HCT116 (cell line): ENCODE measurements at regions not wholly inside any gene's neighbourhood (a gene's known extent, or its start where the extent isn't known, plus 50 kb on each side); places are given as distances from the start of the nearest gene placed in this dataset.

Experiments
- ATAC-seq: fragments of 200-7000 bp; cut with Tn5 transposase; 2 replicates; pipeline ENCODE4 v1.9.1; 2020; ENCODE audit warnings: mild to moderate bottlenecking, moderate library complexity
- BruUV-seq: library from RNA; stranded (reverse); fragments of 400-500 nt; replicated peaks from 2 replicates; lab custom pipeline; 2021; lab: Mats Ljungman, UMichigan
- CTCF ChIA-PET: fragments of 300-600 bp; sonication (Branson Sonifier 250); formaldehyde crosslinking; loops from one replicate; lab custom pipeline; 2021; ENCODE audit warnings: antibody characterized with exemption; lab: Charles Lee
- POLR2A ChIA-PET: fragments of 300-600, 350-600 bp; sonication (Branson Sonifier 250); formaldehyde crosslinking; loops from one replicate; lab custom pipeline; 2021; ENCODE audit warnings: antibody characterized with exemption; lab: Charles Lee
- RAD21 ChIA-PET, 2 experiments: fragments of 300-600 bp; sonication (Branson Sonifier 250); formaldehyde crosslinking; loops; one replicate each; lab custom pipeline; 2023; ENCODE audit warnings: low total read pairs in 2 of 2; ENCODE audit not compliant: uncharacterized antibody in 2 of 2, unreplicated experiment in 2 of 2, low non-redundant PET in 1 of 2; lab: Charles Lee
- DNase-seq: peaks from one replicate; pipeline ENCODE4 v3.0.0-alpha.2; 2010; ENCODE audit warnings: low read depth, low spot score
- H2AFZ ChIP-seq: fragments of 200-600 bp; shearing (Covaris generic), sonication (generic); 2 replicates; pipeline ENCODE4 v1.6.1; 2017; ENCODE audit warnings: low read depth, mixed run types, mixed read lengths, antibody characterized with exemption, low read length; ENCODE audit not compliant: poor library complexity, severe bottlenecking
- H3K27ac ChIP-seq: 2 replicates; pipeline ENCODE4 v1.5.1; 2012; ENCODE audit warnings: low read depth, low read length
- H3K27me3 ChIP-seq: fragments of 200-600 bp; sonication (generic); 2 replicates; pipeline ENCODE4 v1.6.1; 2016; ENCODE audit warnings: mixed run types, low read length, mixed read lengths; ENCODE audit not compliant: insufficient read depth
- H3K36me3 ChIP-seq, 2 experiments: fragments of 200-500 bp in 1 of 2; fragments of 200-600 bp in 1 of 2; sonication (Bioruptor generic) in 1 of 2; sonication (generic) in 1 of 2; 2 replicates each; pipeline versions ENCODE4 v1.5.1 to v1.6.1; 2014 to 2016; ENCODE audit warnings: low read length in 2 of 2, inconsistent platforms in 1 of 2, mixed read lengths in 1 of 2, mixed run types in 1 of 2; ENCODE audit not compliant: insufficient read depth in 2 of 2, control insufficient read depth in 1 of 2
- H3K4me1 ChIP-seq, 2 experiments: fragments of 200-600 bp in 1 of 2; sonication (generic) in 1 of 2; 2 replicates each; pipeline versions ENCODE4 v1.5.1 to v1.6.1; 2012 to 2017; ENCODE audit warnings: low read length in 2 of 2, inconsistent platforms in 1 of 2, mild to moderate bottlenecking in 1 of 2, mixed read lengths in 1 of 2, mixed run types in 1 of 2, moderate library complexity in 1 of 2; ENCODE audit not compliant: insufficient read depth in 2 of 2, control insufficient read depth in 1 of 2
- H3K4me2 ChIP-seq: fragments of 200-600 bp; sonication (generic); 2 replicates; pipeline ENCODE4 v1.6.1; 2017; ENCODE audit warnings: mixed run types, low read length, mixed read lengths
- H3K4me3 ChIP-seq, 2 experiments: fragments of 200-600 bp in 1 of 2; sonication (generic) in 1 of 2; replicated peaks in 1 of 2; 2 replicates each; pipeline ENCODE4 v1.5.1; 2011 to 2016; ENCODE audit warnings: low read length in 2 of 2, control low read depth in 1 of 2, low read depth in 1 of 2, mild to moderate bottlenecking in 1 of 2, mixed read lengths in 1 of 2, mixed run types in 1 of 2
- H3K79me2 ChIP-seq: fragments of 200-600 bp; sonication (generic); 2 replicates; pipeline ENCODE4 v1.6.1; 2017; ENCODE audit warnings: mild to moderate bottlenecking, mixed run types, low read length, moderate library complexity, mixed read lengths; ENCODE audit not compliant: insufficient read depth
- H3K9ac ChIP-seq: fragments of 200-600 bp; sonication (generic); 2 replicates; pipeline ENCODE4 v1.6.1; 2016; ENCODE audit warnings: low read length, mixed read lengths
- H3K9me2 ChIP-seq: fragments of 200-600 bp; sonication (generic), shearing (Covaris generic); 2 replicates; pipeline ENCODE4 v1.6.1; 2017; ENCODE audit warnings: mixed run types, mild to moderate bottlenecking, moderate library complexity; ENCODE audit not compliant: insufficient read depth
- H3K9me3 ChIP-seq, 2 experiments: fragments of 200-500 bp in 1 of 2; fragments of 200-600 bp in 1 of 2; sonication (Bioruptor generic) in 1 of 2; sonication (generic) in 1 of 2; 2 replicates each; pipeline ENCODE4 v1.6.1; 2014 to 2017; ENCODE audit warnings: low read length in 2 of 2, mixed read lengths in 2 of 2, inconsistent platforms in 1 of 2, low read depth in 1 of 2, mild to moderate bottlenecking in 1 of 2, mixed run types in 1 of 2, moderate library complexity in 1 of 2; ENCODE audit not compliant: control insufficient read depth in 1 of 2, insufficient read depth in 1 of 2
- H4K20me1 ChIP-seq: fragments of 200-600 bp; sonication (generic), shearing (Covaris generic); 2 replicates; pipeline ENCODE4 v1.6.1; 2017; ENCODE audit warnings: mixed run types, mild to moderate bottlenecking, moderate library complexity; ENCODE audit not compliant: insufficient read depth
- ATF3 ChIP-seq: IDR thresholded peaks from 2 replicates; pipeline ENCODE4 v1.6.1; 2012
- EZH2phosphoT487 ChIP-seq: fragments of 200-600 bp; IDR thresholded peaks from 2 replicates; pipeline ENCODE4 v1.6.1; 2018; ENCODE audit warnings: antibody characterized with exemption, borderline replicate concordance
- FOSL1 ChIP-seq: IDR thresholded peaks from 2 replicates; pipeline ENCODE4 v1.6.1; 2012; ENCODE audit warnings: low read depth
- MAX ChIP-seq: IDR thresholded peaks from 2 replicates; pipeline ENCODE4 v1.6.1; 2012
- POLR2A ChIP-seq: IDR thresholded peaks from 2 replicates; pipeline ENCODE4 v1.7.0; 2011; ENCODE audit warnings: borderline replicate concordance; ENCODE audit not compliant: insufficient read depth, insufficient read length; ENCODE audit errors: extremely low read depth
- RAD21 ChIP-seq: IDR thresholded peaks from 2 replicates; pipeline ENCODE4 v1.6.1; 2012; ENCODE audit warnings: low read depth, mild to moderate bottlenecking
- REST ChIP-seq: IDR thresholded peaks from 2 replicates; pipeline ENCODE4 v1.6.1; 2012; ENCODE audit warnings: low read depth
- SRF ChIP-seq: IDR thresholded peaks from 2 replicates; pipeline ENCODE4 v1.6.1; 2012; ENCODE audit warnings: low read depth
- TCF7L2 ChIP-seq: IDR thresholded peaks from 2 replicates; pipeline ENCODE4 v1.7.0; 2011; ENCODE audit warnings: borderline replicate concordance, inconsistent platforms; ENCODE audit not compliant: insufficient read depth, insufficient read length; ENCODE audit errors: extremely low read depth
- ZFX ChIP-seq: fragments of 450-650 bp; IDR thresholded peaks from 2 replicates; pipeline ENCODE4 v1.6.1; 2017
- intact Hi-C: fragments of 100-400 bp; cut with micrococcal nuclease; formaldehyde crosslinking; loops from 2 replicates; pipeline ENCODE4 v1.10.0; 2022

GRCh38 chr12:102746963-102747362 is 170.1 kb downstream of the PAH start:
- ATAC-seq: no peak
- Histone ChIP-seq H3K9ac (no peak overlapping the region), H3K4me2 (no peak overlapping the region), H4K20me1 (no peaks in the 10 kb centered on the region), H2AFZ (no peak overlapping the region), H3K79me2 (no peaks in the 10 kb centered on the region)
- POLR2A ChIA-PET: no interaction called here
- TF ChIP-seq POLR2A (no peak), TCF7L2 (no peak), RAD21 (no peak), ZFX (no peak), REST (no peak), FOSL1 (no peak), SRF (no peak), EZH2phosphoT487 (no peak), MAX (no peak), ATF3 (no peak)
- TF ChIP-seq, all 23 proteins: peak for 0
- ChIA-PET CTCF (no interaction called here), RAD21 (no interaction called here)
- Histone ChIP-seq H3K4me1 (no peaks in the 10 kb centered on the region), H3K27me3 (peaks cover 14% of the 10 kb centered on the region), H3K36me3 (no peaks in the 10 kb centered on the region), H3K9me3 (no peaks in the 10 kb centered on the region), H3K4me3 (no peak overlapping the region), H3K27ac (no peak overlapping the region), H3K9me2 (no peaks in the 10 kb centered on the region)
- no peak for DNase-seq
- intact Hi-C loops: loop anchor here (10.0 kb wide), 1 partner anchor 652 kb away; no protein-coding TSS in a partner anchor
- no TSS peak for BruUV-seq
